Esophagus muscularis mucosa (tissue), 4 donors: ENCODE measurements at regions not wholly inside any gene's neighbourhood (a gene's known extent, or its start where the extent isn't known, plus 50 kb on each side); places are given as distances from the start of the nearest gene placed in this dataset.

ENCODE experiments used
- DNase-seq: peaks from one replicate; pipeline ENCODE4 v3.0.0-alpha.2; 2017; ENCODE audit errors: extremely low spot score
- H3K27ac ChIP-seq, 4 donors: fragments of 200-600 bp; sonication (generic); replicated peaks in 1 of 4; 1 replicate in 3 of 4; 2 replicates in 1 of 4; pipeline ENCODE4 v1.5.1; 2016 to 2019; ENCODE audit warnings: mild to moderate bottlenecking in 1 of 4
- H3K27me3 ChIP-seq, 4 donors: fragments of 200-600 bp; sonication (generic); one replicate each; pipeline versions ENCODE4 v1.5.1 to v1.6.0; 2016 to 2019
- H3K36me3 ChIP-seq, 4 donors: fragments of 200-600 bp; sonication (generic); one replicate each; pipeline ENCODE4 v1.5.1; 2016 to 2019
- H3K4me1 ChIP-seq, 4 donors: fragments of 200-600 bp; sonication (generic); one replicate each; pipeline ENCODE4 v1.5.1; 2016 to 2019
- H3K4me3 ChIP-seq, 4 donors: fragments of 200-600 bp; sonication (generic); 1 replicate in 2 of 4; 2 replicates in 2 of 4; pipeline ENCODE4 v1.5.1; 2016 to 2019; ENCODE audit warnings: mild to moderate bottlenecking in 4 of 4, moderate library complexity in 1 of 4
- H3K9me3 ChIP-seq, 4 donors: fragments of 200-600 bp; sonication (generic); 1 replicate in 3 of 4; 2 replicates in 1 of 4; pipeline ENCODE4 v1.5.1; 2016 to 2019
- EP300 ChIP-seq: sonication (generic); formaldehyde crosslinking; IDR thresholded peaks from one replicate; pipeline ENCODE4 v1.6.1; 2017; ENCODE audit warnings: antibody characterized with exemption
- POLR2A ChIP-seq: fragments of 450-650 bp; IDR thresholded peaks from one replicate; pipeline ENCODE4 v1.6.1; 2017; ENCODE audit warnings: antibody characterized with exemption, moderate library complexity, mild to moderate bottlenecking, low read depth
- POLR2AphosphoS5 ChIP-seq, 2 donors: sonication (generic); formaldehyde crosslinking; IDR thresholded peaks; one replicate each; pipeline ENCODE4 v1.6.1; 2017; ENCODE audit warnings: antibody characterized with exemption in 2 of 2
- WGBS: methylation state at CpG from one replicate; pipeline ENCODE4 v1.1.5; 2018; 5-methylcytosine and 5-hydroxymethylcytosine counted together
- intact Hi-C: fragments of 100-400 bp; cut with DNase I; formaldehyde crosslinking; loops from one replicate; pipeline ENCODE4 v1.15.1; 2023
- TF ChIP-seq, protein P1 (sequence below), 3 experiments: fragments of 200-600 bp in 2 of 3; fragments of 450-650 bp in 1 of 3; sonication (generic) in 2 of 3; IDR thresholded peaks; one replicate each; pipeline ENCODE4 v1.5.1; 2017 to 2019; ENCODE audit warnings: antibody characterized with exemption in 3 of 3, mild to moderate bottlenecking in 2 of 3, moderate library complexity in 1 of 3

DNA sequence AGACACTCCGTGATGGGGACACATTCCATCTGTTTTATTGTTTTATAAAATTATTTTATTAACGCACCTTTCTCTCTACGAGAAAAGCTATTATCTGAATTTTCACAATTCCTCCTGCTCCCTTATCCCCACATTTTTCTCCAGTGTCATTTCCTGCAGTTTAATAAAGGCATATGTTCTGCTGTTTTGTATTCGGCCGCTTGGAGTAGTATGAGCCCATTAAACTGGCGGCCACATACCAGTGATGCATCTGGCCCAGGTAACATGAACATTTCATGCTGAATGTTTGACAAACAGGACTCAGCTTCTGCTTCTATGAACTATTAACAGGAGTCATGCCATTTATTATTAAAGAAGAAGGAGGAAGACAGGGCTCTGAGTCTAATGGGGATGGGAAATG lies 511.0 kb downstream of the TMEM121 start:
- Histone ChIP-seq H3K4me1 (no peaks in the 10 kb centered on the region), H3K27me3 (peaks cover 0 to 33% (median 0%) of the 10 kb centered on the region in 4 donors), H3K36me3 (no peaks in the 10 kb centered on the region), H3K4me3 (no peak overlapping the region), H3K9me3 (no peaks in the 10 kb centered on the region), H3K27ac (no peak overlapping the region)
- intact Hi-C loops: no loop called here
- TF ChIP-seq POLR2AphosphoS5 (IDR thresholded peaks at IDR 0.05) (no peak), POLR2A (no peak), EP300 (no peak)
- TF ChIP-seq, protein P1, sequence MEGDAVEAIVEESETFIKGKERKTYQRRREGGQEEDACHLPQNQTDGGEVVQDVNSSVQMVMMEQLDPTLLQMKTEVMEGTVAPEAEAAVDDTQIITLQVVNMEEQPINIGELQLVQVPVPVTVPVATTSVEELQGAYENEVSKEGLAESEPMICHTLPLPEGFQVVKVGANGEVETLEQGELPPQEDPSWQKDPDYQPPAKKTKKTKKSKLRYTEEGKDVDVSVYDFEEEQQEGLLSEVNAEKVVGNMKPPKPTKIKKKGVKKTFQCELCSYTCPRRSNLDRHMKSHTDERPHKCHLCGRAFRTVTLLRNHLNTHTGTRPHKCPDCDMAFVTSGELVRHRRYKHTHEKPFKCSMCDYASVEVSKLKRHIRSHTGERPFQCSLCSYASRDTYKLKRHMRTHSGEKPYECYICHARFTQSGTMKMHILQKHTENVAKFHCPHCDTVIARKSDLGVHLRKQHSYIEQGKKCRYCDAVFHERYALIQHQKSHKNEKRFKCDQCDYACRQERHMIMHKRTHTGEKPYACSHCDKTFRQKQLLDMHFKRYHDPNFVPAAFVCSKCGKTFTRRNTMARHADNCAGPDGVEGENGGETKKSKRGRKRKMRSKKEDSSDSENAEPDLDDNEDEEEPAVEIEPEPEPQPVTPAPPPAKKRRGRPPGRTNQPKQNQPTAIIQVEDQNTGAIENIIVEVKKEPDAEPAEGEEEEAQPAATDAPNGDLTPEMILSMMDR (IDR thresholded peaks at IDR 0.05): no peak
- no peak for DNase-seq
- 81% methylated on average over 6 of the region's 6 CpGs for WGBS

GRCh38 chr14:106038263-106038662 lies 511.9 kb downstream of the TMEM121 start:
- 56% methylated on average over 2 of the region's 3 CpGs for WGBS
- no peak for DNase-seq
- no peaks in the 10 kb centered on the region for H3K4me1 ChIP-seq
- no peaks in the 10 kb centered on the region for H3K36me3 ChIP-seq
- peaks cover 0 to 31% (median 0%) of the 10 kb centered on the region in 4 donors for H3K27me3 ChIP-seq
- H3K4me3 ChIP-seq: no peak overlapping the region
- no peaks in the 10 kb centered on the region for H3K9me3 ChIP-seq
- TF ChIP-seq EP300: no peak
- no peak for TF ChIP-seq POLR2A
- no peak for TF ChIP-seq POLR2AphosphoS5 (IDR thresholded peaks at IDR 0.05)
- TF ChIP-seq, protein P1 (IDR thresholded peaks at IDR 0.05): no peak
- intact Hi-C loops: no loop called here
- no peak overlapping the region for H3K27ac ChIP-seq

DNA sequence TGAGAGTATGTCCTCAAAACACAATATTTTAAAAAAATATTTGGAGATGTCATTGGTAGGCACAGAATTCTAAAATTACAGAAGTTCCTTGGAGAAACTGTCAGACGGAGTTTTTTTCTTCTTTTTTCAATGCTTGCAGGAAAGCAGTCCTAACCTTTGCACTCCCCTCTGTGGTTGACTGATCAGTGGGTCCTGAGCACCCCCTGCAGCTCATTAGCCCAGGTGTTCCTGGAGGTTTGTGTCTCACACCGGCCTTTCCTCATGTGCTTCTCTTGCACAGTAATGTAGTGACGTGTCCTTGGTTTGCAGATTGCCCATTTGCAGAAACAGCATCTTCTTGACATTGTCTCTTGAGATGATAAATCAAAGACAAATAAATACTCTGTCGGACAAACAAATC lies 513.0 kb downstream of the TMEM121 start:
- TF ChIP-seq, protein P1 (IDR thresholded peaks at IDR 0.05): no peak
- no peak for TF ChIP-seq EP300
- TF ChIP-seq POLR2A: no peak
- TF ChIP-seq POLR2AphosphoS5 (IDR thresholded peaks at IDR 0.05): no peak
- Histone ChIP-seq H3K4me1 (no peaks in the 10 kb centered on the region), H3K27ac (no peak overlapping the region), H3K27me3 (peaks cover 0 to 31% (median 0%) of the 10 kb centered on the region in 4 donors), H3K4me3 (no peak overlapping the region), H3K9me3 (no peaks in the 10 kb centered on the region), H3K36me3 (no peaks in the 10 kb centered on the region)
- intact Hi-C loops: no loop called here
- DNase-seq: peak; percentile 80
- 39% methylated on average over 4 of the region's 4 CpGs for WGBS

GRCh38 chr14:106044515-106044914 lies 518.1 kb downstream of the TMEM121 start:
- Histone ChIP-seq H3K27me3 (peaks cover 0 to 13% (median 0%) of the 10 kb centered on the region in 4 donors), H3K36me3 (no peaks in the 10 kb centered on the region), H3K9me3 (no peaks in the 10 kb centered on the region), H3K4me3 (no peak overlapping the region), H3K4me1 (no peaks in the 10 kb centered on the region), H3K27ac (no peak overlapping the region)
- 67% methylated on average over 4 of the region's 4 CpGs for WGBS
- TF ChIP-seq POLR2A (no peak), EP300 (no peak), POLR2AphosphoS5 (IDR thresholded peaks at IDR 0.05) (no peak)
- TF ChIP-seq, protein P1 (IDR thresholded peaks at IDR 0.05): no peak
- intact Hi-C loops: no loop called here
- DNase-seq: peak; percentile 66

GRCh38 chr14:106044949-106045596 lies 518.7 kb downstream of the TMEM121 start:
- Histone ChIP-seq H3K27ac (no peak overlapping the region), H3K27me3 (peaks cover 0 to 19% (median 0%) of the 10 kb centered on the region in 4 donors), H3K36me3 (no peaks in the 10 kb centered on the region), H3K4me3 (no peak overlapping the region), H3K4me1 (no peaks in the 10 kb centered on the region), H3K9me3 (no peaks in the 10 kb centered on the region)
- intact Hi-C loops: no loop called here
- no peak for DNase-seq
- 59% methylated on average over 9 of the region's 9 CpGs for WGBS
- TF ChIP-seq EP300: no peak
- TF ChIP-seq, protein P1 (IDR thresholded peaks at IDR 0.05): peak in 2 of 3 experiments; percentile 9 to 25
- TF ChIP-seq POLR2A: no peak
- TF ChIP-seq POLR2AphosphoS5 (IDR thresholded peaks at IDR 0.05): no peak
